HepG2 (cell line): ENCODE measurements at regions not wholly inside any gene's neighbourhood (a gene's known extent, or its start where the extent isn't known, plus 50 kb on each side); places are given as distances from the start of the nearest gene placed in this dataset.

Experiments
- ATAC-seq: fragments of 200-7000 bp; cut with Tn5 transposase; 3 replicates; pipeline ENCODE4 v1.9.1; 2020; ENCODE audit warnings: mild to moderate bottlenecking, moderate library complexity
- BruUV-seq: library from RNA; stranded (reverse); fragments of 400-500 nt; replicated peaks from 2 replicates; lab custom pipeline; 2021; lab: Mats Ljungman, UMichigan
- CTCF ChIA-PET: fragments of 300-600 bp; formaldehyde crosslinking; extraction: SDS; loops from one replicate; lab custom pipeline; 2021; ENCODE audit warnings: low total read pairs, inconsistent platforms, low intra/inter-chr PET ratio; lab: Yijun Ruan, JAX
- POLR2A ChIA-PET: fragments of 350-600 bp; sonication (Branson Sonifier 250); formaldehyde crosslinking; loops from one replicate; lab custom pipeline; 2020; ENCODE audit warnings: antibody characterized with exemption, inconsistent platforms; lab: Yijun Ruan, JAX
- DNase-seq: peaks from one replicate; pipeline ENCODE4 v3.0.0-alpha.2; 2015; ENCODE audit warnings: low spot score
- FAIRE-seq: peaks from 3 replicates; lab custom pipeline; 2011; peaks lifted over from hg19 to GRCh38; lab: Jason Lieb, UNC
- H2AFZ ChIP-seq: one replicate; pipeline ENCODE4 v1.6.1; 2011; ENCODE audit warnings: low read length, inconsistent platforms
- H3K27ac ChIP-seq: fragments of 300-600 bp; 3 replicates; pipeline ENCODE4 v1.8.0; 2011; ENCODE audit warnings: mixed run types, mild to moderate bottlenecking, mixed read lengths, low read length, inconsistent platforms; ENCODE audit not compliant: insufficient read depth; ENCODE audit errors: extremely low read length
- H3K27me3 ChIP-seq, 2 experiments: fragments of 200-600 bp in 1 of 2; 2 replicates in 1 of 2; 3 replicates in 1 of 2; pipeline versions ENCODE4 v1.6.0 to v1.8.0; 2011; ENCODE audit warnings: low read length in 2 of 2, mild to moderate bottlenecking in 2 of 2, moderate library complexity in 2 of 2, inconsistent platforms in 1 of 2; ENCODE audit not compliant: insufficient read depth in 2 of 2, control insufficient read depth in 1 of 2
- H3K36me3 ChIP-seq, 2 experiments: fragments of 200-600 bp in 1 of 2; replicated peaks in 1 of 2; 2 replicates in 1 of 2; 3 replicates in 1 of 2; pipeline versions ENCODE4 v1.5.1 to v1.8.0; 2011; ENCODE audit warnings: low read length in 2 of 2, inconsistent platforms in 1 of 2; ENCODE audit not compliant: insufficient read depth in 2 of 2, control insufficient read depth in 1 of 2
- H3K4me1 ChIP-seq: 2 replicates; pipeline ENCODE4 v1.5.1; 2012; ENCODE audit warnings: low read length, inconsistent platforms; ENCODE audit not compliant: insufficient read depth
- H3K4me2 ChIP-seq: 2 replicates; pipeline ENCODE4 v1.6.0; 2011; ENCODE audit warnings: low read depth, low read length, inconsistent platforms
- H3K4me3 ChIP-seq, 3 experiments: fragments of 200-600 bp in 1 of 3; sonication (generic), shearing (Covaris generic) in 1 of 3; replicated peaks in 1 of 3; 2 replicates each; pipeline ENCODE4 v1.5.1; 2011 to 2016; ENCODE audit warnings: low read length in 3 of 3, inconsistent platforms in 2 of 3, low read depth in 2 of 3, mild to moderate bottlenecking in 2 of 3, control low read depth in 1 of 3, mixed read lengths in 1 of 3; ENCODE audit not compliant: insufficient read depth in 1 of 3
- H3K79me2 ChIP-seq: one replicate; pipeline ENCODE4 v1.6.1; 2011; ENCODE audit warnings: low read length, inconsistent platforms; ENCODE audit not compliant: insufficient read depth
- H3K9ac ChIP-seq: 2 replicates; pipeline ENCODE4 v1.6.0; 2011; ENCODE audit warnings: mild to moderate bottlenecking, low read depth, low read length, inconsistent platforms; ENCODE audit not compliant: insufficient read depth
- H3K9me3 ChIP-seq: 2 replicates; pipeline ENCODE4 v1.5.1; 2012; ENCODE audit warnings: mild to moderate bottlenecking, low read length
- H4K20me1 ChIP-seq: 2 replicates; pipeline ENCODE4 v1.6.0; 2011; ENCODE audit warnings: inconsistent platforms, mild to moderate bottlenecking, low read length, moderate library complexity; ENCODE audit not compliant: insufficient read depth
- ARNTL ChIP-seq: sonication (generic); formaldehyde crosslinking; IDR thresholded peaks from 2 replicates; pipeline ENCODE4 v1.4.0; 2020; ENCODE audit warnings: mild to moderate bottlenecking, missing genetic modification reagents
- CBX1 ChIP-seq: IDR thresholded peaks from one replicate; pipeline ENCODE4 v1.6.1; 2016; ENCODE audit warnings: antibody characterized with exemption, low read depth
- DRAP1 ChIP-seq: IDR thresholded peaks from 2 replicates; pipeline ENCODE4 v1.6.1; 2016; ENCODE audit warnings: missing genetic modification reagents, missing compliant biosample characterization
- ESRRA ChIP-seq: sonication (generic); formaldehyde crosslinking; IDR thresholded peaks from 2 replicates; pipeline ENCODE4 v1.5.1; 2020; ENCODE audit warnings: mild to moderate bottlenecking, low read depth, missing genetic modification reagents
- MYC ChIP-seq: sonication (generic); formaldehyde crosslinking; IDR thresholded peaks from 2 replicates; pipeline ENCODE4 v1.9.0; 2021; ENCODE audit warnings: missing genetic modification reagents, borderline replicate concordance
- NONO ChIP-seq, 2 experiments: fragments of 450-650 bp in 1 of 2; sonication (generic) in 1 of 2; formaldehyde crosslinking in 1 of 2; IDR thresholded peaks in 1 of 2; conservative IDR thresholded peaks in 1 of 2; 2 replicates each; pipeline versions ENCODE4 v1.6.1 to v1.8.0; 2017 to 2022; ENCODE audit warnings: mild to moderate bottlenecking in 1 of 2, missing genetic modification reagents in 1 of 2, moderate library complexity in 1 of 2
- SATB2 ChIP-seq: sonication (generic); formaldehyde crosslinking; IDR thresholded peaks from 2 replicates; pipeline ENCODE4 v1.5.0; 2020; ENCODE audit warnings: missing genetic modification reagents
- SMARCE1 ChIP-seq: fragments of 450-650 bp; IDR thresholded peaks from 2 replicates; pipeline ENCODE4 v1.6.1; 2017; ENCODE audit warnings: borderline replicate concordance
- TCF12 ChIP-seq, 2 experiments: fragments of 450-650 bp in 1 of 2; sonication (generic) in 1 of 2; formaldehyde crosslinking in 1 of 2; IDR thresholded peaks; 2 replicates each; pipeline versions ENCODE4 v1.6.1 to v1.8.0; 2017 to 2022; ENCODE audit warnings: antibody characterized with exemption in 1 of 2, mild to moderate bottlenecking in 1 of 2, missing genetic modification reagents in 1 of 2, moderate library complexity in 1 of 2
- TIGD3 ChIP-seq: sonication (generic); formaldehyde crosslinking; IDR thresholded peaks from 2 replicates; pipeline ENCODE4 v1.5.1; 2020; ENCODE audit warnings: mild to moderate bottlenecking, missing genetic modification reagents, borderline replicate concordance
- ZNF224 ChIP-seq: sonication (generic); formaldehyde crosslinking; IDR thresholded peaks from 2 replicates; pipeline ENCODE4 v1.5.0; 2020; ENCODE audit warnings: mild to moderate bottlenecking, missing genetic modification reagents
- ZNF660 ChIP-seq: sonication (generic); formaldehyde crosslinking; IDR thresholded peaks from 2 replicates; pipeline ENCODE4 v1.5.1; 2020; ENCODE audit warnings: mild to moderate bottlenecking, low read depth, missing genetic modification reagents, borderline replicate concordance
- WGBS: methylation state at CpG from one replicate; pipeline ENCODE4 v1.1.6; 2017; ENCODE audit warnings: low lambda C conversion rate; 5-methylcytosine and 5-hydroxymethylcytosine counted together
- in situ Hi-C: cut with HindIII; loops from 2 replicates; pipeline ENCODE4 v1.10.0; 2017; ENCODE audit warnings: low pct_unique_long_range_greater_than_20kb; ENCODE audit not compliant: extremely low pct_ligation_motif_present
- intact Hi-C: fragments of 100-400 bp; cut with micrococcal nuclease; formaldehyde crosslinking; loops from one replicate; pipeline ENCODE4 v1.10.0; 2022; ENCODE audit not compliant: unreplicated experiment

GRCh38 chr11:95593111-95593510 lies 196.5 kb downstream of the FAM76B start:
- 6% methylated on average over 3 of the region's 3 CpGs for WGBS
- Histone ChIP-seq H3K36me3 (no peaks in the 10 kb centered on the region), H3K4me1 (no peaks in the 10 kb centered on the region), H3K27me3 (no peaks in the 10 kb centered on the region), H2AFZ (no peak overlapping the region), H3K79me2 (no peaks in the 10 kb centered on the region), H4K20me1 (no peaks in the 10 kb centered on the region), H3K27ac (no peak overlapping the region), H3K4me3 (no peak overlapping the region), H3K9ac (no peak overlapping the region), H3K4me2 (no peak overlapping the region), H3K9me3 (no peaks in the 10 kb centered on the region)
- no peak for TF ChIP-seq DRAP1
- TF ChIP-seq TCF12 (IDR thresholded peaks at IDR 0.05), result no peak
- no peak for TF ChIP-seq TCF12 (CRISPR knock-in tag; IDR thresholded peaks at IDR 0.05)
- TF ChIP-seq TIGD3 (CRISPR knock-in tag), result no peak
- TF ChIP-seq ZNF224, result no peak
- TF ChIP-seq SMARCE1, result no peak
- TF ChIP-seq ARNTL (CRISPR knock-in tag), result no peak
- no peak for TF ChIP-seq CBX1
- TF ChIP-seq SATB2 (CRISPR knock-in tag), result no peak
- TF ChIP-seq NONO (IDR thresholded peaks at IDR 0.05), result no peak
- TF ChIP-seq NONO (CRISPR knock-in tag; conservative IDR thresholded peaks at IDR 0.05), result no peak
- no peak for TF ChIP-seq ZNF660
- TF ChIP-seq MYC (CRISPR knock-in tag), result no peak
- TF ChIP-seq ESRRA (CRISPR knock-in tag), result no peak
- intact Hi-C loops (no loop called here), in situ Hi-C loops (no loop called here)
- no TSS peak for BruUV-seq
- POLR2A ChIA-PET, result no interaction called here
- DNase-seq (no peak), FAIRE-seq (no peak), ATAC-seq (no peak)
- CTCF ChIA-PET, result no interaction called here
